Posterior vena cava (tissue), 2 donors: ENCODE measurements at regions not wholly inside any gene's neighbourhood (a gene's known extent, or its start where the extent isn't known, plus 50 kb on each side); places are given as distances from the start of the nearest gene placed in this dataset.

Experiments
- DNase-seq: peaks from one replicate; pipeline ENCODE4 v3.0.0-alpha.2; 2020; ENCODE audit warnings: low spot score
- intact Hi-C, 2 donors: fragments of 100-400 bp; cut with DNase I; formaldehyde crosslinking; loops; one replicate each; pipeline versions ENCODE4 v1.14.1 to v1.14.2; 2022 to 2023
- donor health status: DM: yes; HTN: yes; CAD: no.
- donor health status: DM: yes; HTN: yes; CAD: no.

DNA sequence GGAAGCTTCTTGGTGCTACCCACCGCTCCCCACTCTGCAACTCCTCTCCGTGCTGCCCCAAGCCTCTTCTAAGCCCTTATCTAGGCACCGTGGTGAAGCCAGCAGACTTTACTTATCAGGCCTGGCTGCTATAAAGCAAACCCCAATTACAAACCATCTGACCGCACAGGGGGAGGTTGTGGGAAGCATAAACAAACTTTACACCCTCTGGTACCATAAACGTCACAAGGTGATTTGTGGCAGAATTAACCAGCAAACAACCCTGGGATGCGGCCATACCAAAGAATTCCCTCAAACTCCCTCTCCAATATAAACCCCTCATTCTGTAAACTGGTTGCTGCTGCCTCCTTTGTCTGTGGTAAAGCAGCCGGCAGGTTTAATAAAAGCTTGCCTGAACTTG lies 55.2 kb downstream of the MAGEC2 start:
- no peak for DNase-seq
- intact Hi-C loops, result no loop called here

DNA sequence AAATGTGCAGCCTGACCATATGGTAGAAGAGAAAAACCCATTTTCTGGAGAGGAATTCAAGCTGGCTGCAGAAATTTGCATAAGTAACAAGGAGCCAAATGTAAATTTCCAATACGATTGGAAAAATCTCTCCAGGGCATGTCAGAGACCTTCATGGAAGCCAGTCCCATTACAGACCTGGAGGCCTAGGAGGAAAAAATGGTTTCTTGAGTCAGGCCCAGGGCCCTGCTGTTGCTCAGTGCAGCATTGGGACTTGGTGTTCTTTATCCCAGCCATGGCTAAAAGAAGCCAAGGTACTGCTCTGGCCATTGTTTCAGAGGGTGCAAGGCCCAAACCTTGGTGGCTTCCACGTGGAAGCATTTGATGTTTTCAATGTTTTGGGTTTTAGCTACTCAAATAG lies 70.6 kb downstream of the MAGEC2 start:
- intact Hi-C loops, result no loop called here
- no peak for DNase-seq

DNA sequence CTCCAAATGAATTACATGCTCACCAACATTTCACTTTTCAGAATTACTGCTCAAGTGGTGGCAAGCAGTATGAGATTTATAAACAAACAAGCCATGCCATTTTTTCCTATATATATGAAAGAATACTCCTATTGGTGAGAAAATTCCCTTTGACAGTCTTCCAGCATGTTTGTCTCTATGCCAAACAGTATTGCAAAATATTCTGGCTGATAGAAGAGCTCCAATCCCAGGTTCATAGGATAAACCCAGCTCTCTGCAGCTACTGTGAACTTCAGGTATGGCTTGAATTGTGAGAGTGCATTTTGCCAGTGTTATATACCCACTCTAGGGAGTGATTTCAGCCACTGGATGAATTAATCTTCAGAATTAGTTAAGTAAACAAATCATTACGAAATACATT lies 108.8 kb downstream of the MAGEC2 start:
- intact Hi-C loops, result no loop called here
- DNase-seq, result no peak

DNA sequence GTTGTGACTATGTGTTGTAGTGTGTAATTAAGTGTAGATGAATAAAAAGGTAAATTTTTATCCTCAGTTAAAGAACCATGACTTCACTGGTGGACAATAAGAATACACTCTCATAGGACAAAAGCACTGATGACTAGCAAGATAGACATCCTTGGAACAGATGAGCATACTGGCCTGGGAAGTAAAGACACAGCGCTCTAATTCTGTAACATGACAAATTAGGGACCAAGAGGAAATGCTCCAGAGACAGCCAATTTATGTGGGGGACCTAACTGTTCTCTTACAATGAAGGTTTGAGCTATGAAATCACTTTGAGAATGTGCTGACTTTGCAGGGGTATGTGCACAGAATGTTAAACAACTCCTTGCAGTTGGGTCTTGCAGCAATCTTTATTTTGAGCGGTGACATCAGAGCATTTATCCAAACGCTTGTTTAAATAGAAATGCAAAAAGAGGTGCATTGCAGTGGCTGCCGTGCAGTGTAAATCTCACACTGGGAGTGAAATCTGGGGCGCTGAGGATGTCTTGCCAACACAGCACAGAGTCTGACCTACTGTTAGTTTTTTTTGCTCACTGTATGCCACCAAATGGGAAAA lies 109.3 kb downstream of the MAGEC2 start:
- intact Hi-C loops, result no loop called here
- no peak for DNase-seq

DNA sequence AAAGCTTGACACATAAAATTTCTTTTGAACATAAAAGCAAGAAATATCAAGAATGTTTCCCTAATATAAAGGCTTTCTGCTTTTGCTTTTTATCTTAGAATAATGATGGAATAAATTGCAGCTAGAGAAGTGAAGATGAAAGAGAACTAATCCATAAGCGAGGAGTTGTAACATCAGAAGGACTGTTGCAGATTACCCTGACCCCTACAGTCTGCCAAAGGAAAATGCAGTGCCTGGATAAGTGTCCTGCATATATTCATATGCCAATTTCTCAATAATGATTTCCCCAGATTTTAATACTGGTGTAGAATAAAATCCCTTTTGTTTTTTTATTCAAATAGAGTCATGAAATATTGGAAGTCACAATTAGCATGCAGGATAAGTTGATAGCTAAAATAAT lies 115.9 kb downstream of the MAGEC2 start:
- DNase-seq, result no peak
- intact Hi-C loops, result no loop called here

- no peak for DNase-seq
These were observed 120.5 kb downstream of the MAGEC2 start for GRCh38 chrX:142084611-142085010.

GRCh38 chrX:142076633-142077032 lies 128.5 kb downstream of the MAGEC2 start:
- intact Hi-C loops, result no loop called here

More at GRCh38 chrX:142084611-142085010, 120.5 kb downstream of the MAGEC2 start:
- intact Hi-C loops, result no loop called here

GRCh38 chrX:142068365-142068764 lies 136.7 kb downstream of the MAGEC2 start:
- no peak for DNase-seq

More at GRCh38 chrX:142076633-142077032, 128.5 kb downstream of the MAGEC2 start:
- DNase-seq, result no peak

GRCh38 chrX:142060191-142060590 lies 144.9 kb downstream of the MAGEC2 start:
- DNase-seq, result no peak
- intact Hi-C loops, result no loop called here

More at GRCh38 chrX:142068365-142068764, 136.7 kb downstream of the MAGEC2 start:
- intact Hi-C loops, result loop anchor here in 1 of 2 donors (5.0 kb wide), 1 partner anchor 1239 kb away; no protein-coding TSS in a partner anchor

DNA sequence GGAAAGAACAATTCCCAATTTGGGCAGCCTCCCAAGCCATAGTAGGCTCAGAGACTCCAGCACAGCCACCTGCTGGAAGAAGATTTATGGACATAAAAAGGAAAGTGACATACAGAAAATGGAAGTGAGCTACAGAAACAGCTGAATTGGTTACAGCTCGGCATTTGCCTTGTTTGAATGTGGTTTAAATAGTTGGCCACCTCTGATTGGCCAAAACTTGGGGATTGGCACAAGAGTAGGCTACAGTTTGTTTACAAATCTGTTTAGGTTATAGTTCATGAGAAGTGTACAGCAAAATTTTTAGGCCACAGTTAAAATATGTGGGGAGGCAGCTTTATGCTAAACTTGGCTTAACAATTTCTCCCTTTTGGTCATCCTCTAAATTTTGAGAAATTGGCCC lies 150.4 kb downstream of the MAGEC1 start:
- no peak for DNase-seq
- intact Hi-C loops, result no loop called here

GRCh38 chrX:142052238-142052637 lies 148.5 kb downstream of the MAGEC1 start:
- intact Hi-C loops, result no loop called here

DNA sequence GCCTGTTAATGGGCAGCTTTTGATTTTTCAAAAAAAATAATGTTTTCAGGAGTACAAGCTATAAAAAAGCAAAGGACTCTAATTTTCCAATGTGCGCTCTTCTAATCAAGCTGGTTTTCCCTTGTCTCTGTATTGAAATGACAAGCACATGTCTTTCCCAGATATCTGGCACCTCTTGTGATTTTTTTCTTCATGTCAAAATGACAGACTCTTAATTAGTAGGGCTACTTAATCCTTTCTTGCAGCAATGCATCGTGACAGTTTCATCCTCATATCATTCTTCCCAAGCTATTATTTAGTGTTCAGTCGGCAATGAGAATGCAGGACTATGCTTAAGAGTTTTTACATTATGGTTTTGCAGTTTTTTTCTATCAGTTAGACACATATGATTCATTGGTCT lies 139.5 kb downstream of the MAGEC1 start:
- intact Hi-C loops, result no loop called here

More at GRCh38 chrX:142052238-142052637, 148.5 kb downstream of the MAGEC1 start:
- no peak for DNase-seq

GRCh38 chrX:142040906-142041305 lies 137.2 kb downstream of the MAGEC1 start:
- intact Hi-C loops, result no loop called here
- no peak for DNase-seq

More for the DNA sequence above, 139.5 kb downstream of the MAGEC1 start:
- no peak for DNase-seq

- intact Hi-C loops, result no loop called here
- DNase-seq, result no peak
These were observed 132.4 kb downstream of the MAGEC1 start for GRCh38 chrX:142036116-142036515.

DNA sequence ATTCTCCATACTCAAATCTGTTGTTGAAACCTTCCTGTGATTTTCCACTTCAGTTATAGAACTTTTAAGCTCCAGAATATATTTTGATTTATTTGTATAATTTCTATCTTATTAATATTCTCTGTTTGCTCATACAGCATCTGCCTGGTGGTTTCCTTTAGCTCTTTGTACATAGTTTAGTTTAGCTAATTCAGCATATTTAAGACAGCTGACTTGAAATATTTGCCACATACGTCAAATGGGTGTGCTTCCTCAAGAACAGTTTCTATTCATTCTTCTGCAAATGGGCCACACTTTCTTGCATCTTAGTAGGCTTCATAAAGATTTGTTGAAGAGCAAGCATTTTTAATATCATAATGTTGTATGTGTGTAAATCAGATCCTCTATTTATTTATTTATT lies 101.8 kb downstream of the MAGEC1 start:
- no peak for DNase-seq
- intact Hi-C loops, result no loop called here

DNA sequence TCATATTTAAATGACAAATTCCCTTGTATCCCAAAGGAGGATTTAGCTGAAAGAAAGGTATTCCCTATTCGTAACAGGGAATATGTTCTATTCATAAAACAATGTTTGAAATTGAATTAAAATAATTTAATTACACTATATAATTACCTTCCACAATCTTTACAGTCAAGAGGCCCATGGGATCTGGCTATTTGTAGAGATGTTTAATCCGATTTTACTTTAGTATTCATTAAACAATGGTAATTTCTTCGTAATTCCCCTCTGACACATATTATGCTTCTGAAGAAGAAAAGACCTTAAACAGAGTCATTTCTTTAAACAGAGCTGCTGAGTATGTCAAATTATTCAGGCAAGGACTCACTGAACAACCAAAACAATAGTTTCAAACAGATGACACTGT lies 98.8 kb downstream of the MAGEC1 start:
- no peak for DNase-seq
- intact Hi-C loops, result no loop called here

DNA sequence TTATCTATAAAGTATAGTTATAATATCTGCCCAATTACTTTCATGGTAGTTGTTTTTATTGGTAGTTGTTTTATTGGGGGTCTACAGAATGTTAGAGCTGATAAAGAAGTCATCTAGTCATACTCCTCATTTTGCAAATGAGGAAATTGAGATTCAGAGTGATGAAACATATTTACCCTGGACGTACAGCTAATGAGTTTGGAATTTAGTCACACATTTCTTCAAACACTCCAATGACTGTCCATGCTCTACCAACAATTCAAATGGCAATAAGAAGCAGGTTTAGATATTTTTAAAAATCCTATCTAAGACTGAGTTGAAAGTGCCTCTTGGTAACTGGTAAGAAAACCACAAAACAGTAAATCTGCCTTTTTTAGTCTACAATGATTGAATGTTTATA lies 98.2 kb downstream of the MAGEC1 start:
- intact Hi-C loops, result no loop called here
- DNase-seq, result no peak

DNA sequence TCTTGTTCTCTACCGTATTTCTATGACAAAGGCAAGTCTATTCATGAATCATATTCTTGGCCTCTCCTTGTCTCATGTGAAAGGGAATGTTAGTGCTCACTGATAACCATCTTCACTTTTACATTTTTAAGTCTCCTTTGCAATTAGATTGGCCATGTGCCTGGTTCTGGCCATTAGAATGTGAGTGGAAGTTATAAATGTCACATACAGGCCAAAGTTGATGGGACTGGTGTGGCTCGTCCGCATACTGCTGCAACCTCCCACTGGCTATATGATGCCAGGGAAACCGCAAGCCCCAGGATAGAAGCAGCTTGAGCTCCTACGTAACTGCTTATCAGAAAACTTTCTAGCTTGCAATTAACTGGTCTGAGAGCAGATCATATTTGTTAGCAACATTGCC lies 86.1 kb downstream of the MAGEC1 start:
- DNase-seq, result no peak
- intact Hi-C loops, result no loop called here

DNA sequence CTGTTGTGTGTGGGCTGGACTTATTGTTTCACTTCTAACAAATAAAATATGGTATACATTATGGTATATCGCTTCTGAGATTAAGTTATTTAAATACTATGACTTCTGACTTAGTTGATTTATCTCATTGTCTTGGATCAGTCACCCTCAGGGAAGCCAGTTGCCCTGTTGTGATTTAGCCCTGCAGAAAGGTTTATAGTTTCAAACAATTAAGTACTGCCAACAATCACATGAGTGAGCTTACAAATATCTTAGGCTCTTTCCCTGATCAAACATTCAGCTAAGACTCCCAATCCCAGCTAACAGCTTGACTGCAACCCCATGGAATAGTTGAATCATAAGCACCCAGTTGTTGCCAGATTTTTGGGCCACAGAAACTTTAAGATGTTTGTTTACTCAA lies 85.4 kb downstream of the MAGEC1 start:
- no peak for DNase-seq
- intact Hi-C loops, result no loop called here

DNA sequence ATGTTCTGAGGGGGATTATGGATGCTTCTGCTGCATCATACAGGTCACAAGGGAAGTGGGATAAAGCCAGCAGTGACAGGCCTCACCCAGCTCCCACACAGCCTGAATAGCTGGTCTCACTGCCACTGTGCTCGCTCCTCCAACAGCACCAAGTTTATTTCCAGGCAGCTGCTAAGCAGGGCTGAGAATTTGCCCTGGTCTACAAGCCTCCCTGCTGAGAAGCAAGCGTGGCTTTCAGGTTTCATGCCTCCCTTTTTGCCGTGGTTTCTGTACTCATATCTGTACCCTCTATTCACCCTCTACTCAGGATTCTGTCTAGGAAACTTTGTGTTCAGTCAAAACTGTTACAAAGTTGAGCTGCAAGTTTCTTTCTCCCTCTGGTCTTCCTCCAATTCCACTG lies 78.6 kb downstream of the MAGEC1 start:
- no peak for DNase-seq
- intact Hi-C loops, result no loop called here

- intact Hi-C loops, result no loop called here
- DNase-seq, result no peak
These were observed 72.1 kb downstream of the MAGEC1 start for GRCh38 chrX:141975839-141976238.

DNA sequence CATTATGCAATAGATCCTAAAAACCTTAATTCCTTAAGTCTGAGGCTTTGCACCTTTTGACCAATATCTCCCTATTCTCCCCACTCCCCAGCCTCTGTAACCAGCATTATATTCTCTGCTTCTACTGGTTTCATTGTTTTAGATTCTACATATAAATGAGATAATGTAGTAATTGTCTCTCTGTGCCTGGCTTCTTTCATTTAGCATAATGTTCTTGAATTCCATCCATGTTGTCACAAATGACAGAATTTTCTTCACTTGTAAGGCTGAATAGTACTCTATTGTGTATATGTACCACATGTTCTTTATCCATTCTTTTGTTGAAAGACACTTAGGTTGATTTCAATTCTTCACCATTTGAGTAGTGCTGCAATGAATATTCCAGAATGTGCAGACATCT lies 66.0 kb downstream of the MAGEC1 start:
- intact Hi-C loops, result no loop called here
- DNase-seq, result no peak
